Cardiac septum (tissue), 1 donor: ENCODE measurements at regions not wholly inside any gene's neighbourhood (a gene's known extent, or its start where the extent isn't known, plus 50 kb on each side); places are given as distances from the start of the nearest gene placed in this dataset.

Experiments
- DNase-seq: peaks from one replicate; pipeline ENCODE4 v3.0.0-alpha.2; 2020; ENCODE audit warnings: low spot score
- intact Hi-C: fragments of 100-400 bp; cut with DNase I; formaldehyde crosslinking; loops from one replicate; pipeline ENCODE4 v1.14.0; 2022
- donor health status: DM: no; HTN: no; CAD: no.

- DNase-seq: no peak
- intact Hi-C loops: no loop called here
Observed at GRCh38 chr1:39154553-39155421, 49.7 kb upstream of the MACF1 start.
